ENCODE measurements at regions not wholly inside any gene's neighbourhood (a gene's known extent, or its start where the extent isn't known, plus 50 kb on each side); places are given as distances from the start of the nearest gene placed in this dataset.

GRCh38 chr2:138333677-138334076, 167.9 kb upstream of the SPOPL start:
- TF ChIP-seq USF1 (IDR thresholded peaks at IDR 0.05) (no peak), TAF1 (IDR thresholded peaks at IDR 0.05; ENCODE audit: low read depth) (no peak), FOXM1 (IDR thresholded peaks at IDR 0.05; ENCODE audit: borderline replicate concordance, low read depth) (no peak), EP300 (IDR thresholded peaks at IDR 0.05; ENCODE audit: borderline replicate concordance) (no peak), RAD21 (IDR thresholded peaks at IDR 0.05; ENCODE audit: low read depth) (no peak), MAX (IDR thresholded peaks at IDR 0.05) (no peak), TCF12 (IDR thresholded peaks at IDR 0.05; ENCODE audit: low read depth) (no peak), YY1 (IDR thresholded peaks at IDR 0.05; ENCODE audit: low read depth) (no peak), REST (IDR thresholded peaks at IDR 0.05; ENCODE audit: low read depth) (no peak), CEBPB (IDR thresholded peaks at IDR 0.05) (no peak), EGR1 (IDR thresholded peaks at IDR 0.05) (no peak), CREB1 (IDR thresholded peaks at IDR 0.05; ENCODE audit: low read depth) (no peak), ZBTB7A (IDR thresholded peaks at IDR 0.05; ENCODE audit: low read depth) (no peak), NFIC (IDR thresholded peaks at IDR 0.05) (no peak)

- TF ChIP-seq USF1 (IDR thresholded peaks at IDR 0.05): no peak
- no peak for TF ChIP-seq NFIC (IDR thresholded peaks at IDR 0.05)
- TF ChIP-seq MAX (IDR thresholded peaks at IDR 0.05): no peak
- no peak for TF ChIP-seq FOXM1 (IDR thresholded peaks at IDR 0.05; ENCODE audit: borderline replicate concordance, low read depth)
- TF ChIP-seq EGR1 (IDR thresholded peaks at IDR 0.05): no peak
- TF ChIP-seq ZBTB7A (IDR thresholded peaks at IDR 0.05; ENCODE audit: low read depth): no peak
These were observed 167.2 kb upstream of the SPOPL start for GRCh38 chr2:138334323-138334722.

- TF ChIP-seq TAF1 (IDR thresholded peaks at IDR 0.05; ENCODE audit: low read depth): no peak
- TF ChIP-seq TCF12 (IDR thresholded peaks at IDR 0.05; ENCODE audit: low read depth): no peak
- no peak for TF ChIP-seq CEBPB (IDR thresholded peaks at IDR 0.05)
- no peak for TF ChIP-seq FOXM1 (IDR thresholded peaks at IDR 0.05; ENCODE audit: borderline replicate concordance, low read depth)
- no peak for TF ChIP-seq ZBTB7A (IDR thresholded peaks at IDR 0.05; ENCODE audit: low read depth)
- TF ChIP-seq MAX (IDR thresholded peaks at IDR 0.05): no peak
- no peak for TF ChIP-seq RAD21 (IDR thresholded peaks at IDR 0.05; ENCODE audit: low read depth)
- TF ChIP-seq REST (IDR thresholded peaks at IDR 0.05; ENCODE audit: low read depth): no peak
- no peak for TF ChIP-seq USF1 (IDR thresholded peaks at IDR 0.05)
- no peak for TF ChIP-seq EP300 (IDR thresholded peaks at IDR 0.05; ENCODE audit: borderline replicate concordance)
- no peak for TF ChIP-seq YY1 (IDR thresholded peaks at IDR 0.05; ENCODE audit: low read depth)
- TF ChIP-seq EGR1 (IDR thresholded peaks at IDR 0.05): no peak
- TF ChIP-seq NFIC (IDR thresholded peaks at IDR 0.05): no peak
These were observed 166.5 kb upstream of the SPOPL start for GRCh38 chr2:138335036-138335435.

GRCh38 chr2:138336146-138336545, 165.4 kb upstream of the SPOPL start:
- TF ChIP-seq CREB1 (IDR thresholded peaks at IDR 0.05; ENCODE audit: low read depth) (no peak), ZBTB7A (IDR thresholded peaks at IDR 0.05; ENCODE audit: low read depth) (no peak), EP300 (IDR thresholded peaks at IDR 0.05; ENCODE audit: borderline replicate concordance) (no peak), FOXM1 (IDR thresholded peaks at IDR 0.05; ENCODE audit: borderline replicate concordance, low read depth) (no peak), CEBPB (IDR thresholded peaks at IDR 0.05) (no peak), NFIC (IDR thresholded peaks at IDR 0.05) (no peak), YY1 (IDR thresholded peaks at IDR 0.05; ENCODE audit: low read depth) (no peak), MAX (IDR thresholded peaks at IDR 0.05) (no peak), TCF12 (IDR thresholded peaks at IDR 0.05; ENCODE audit: low read depth) (no peak), USF1 (IDR thresholded peaks at IDR 0.05) (no peak), TEAD4 (IDR thresholded peaks at IDR 0.05) (no peak), TAF1 (IDR thresholded peaks at IDR 0.05; ENCODE audit: low read depth) (no peak), REST (IDR thresholded peaks at IDR 0.05; ENCODE audit: low read depth) (no peak), EGR1 (IDR thresholded peaks at IDR 0.05) (no peak), RAD21 (IDR thresholded peaks at IDR 0.05; ENCODE audit: low read depth) (no peak)

Data from Ishikawa (cell line).